GM21447 (cell line): ENCODE measurements at regions not wholly inside any gene's neighbourhood (a gene's known extent, or its start where the extent isn't known, plus 50 kb on each side); places are given as distances from the start of the nearest gene placed in this dataset.
"Not testable (repeated sequence)": the region's sequence is repeated elsewhere in the genome, so short reads cannot be mapped to it uniquely, and the experiment has no call there.

Source experiments
- ATAC-seq: cut with Tn5 transposase; IDR thresholded peaks from one replicate; pipeline ENCODE4 v1.9.1; 2021; ENCODE audit not compliant: unreplicated experiment

GRCh38 chr1:74818241-74818640, 85.3 kb downstream of the TYW3 start:
- no peak for ATAC-seq

GRCh38 chr1:74818661-74819456, 85.9 kb downstream of the TYW3 start:
- no peak for ATAC-seq

- ATAC-seq: no peak
Observed at GRCh38 chr1:74822851-74823401, 90.0 kb downstream of the TYW3 start.

GRCh38 chr1:74824497-74825107, 91.7 kb downstream of the TYW3 start:
- no peak for ATAC-seq

- no peak for ATAC-seq
Observed at GRCh38 chr1:74830766-74831165, 97.8 kb downstream of the TYW3 start.

GRCh38 chr1:74834261-74834660, 101.3 kb downstream of the TYW3 start:
- ATAC-seq: no peak

- ATAC-seq: no peak
Observed at GRCh38 chr1:74835051-74835450, 102.1 kb downstream of the TYW3 start.

- no peak for ATAC-seq
Observed at GRCh38 chr1:74842726-74843125, 109.8 kb downstream of the TYW3 start.

- ATAC-seq: no peak
Observed at GRCh38 chr1:74847715-74848114, 114.8 kb downstream of the TYW3 start.

GRCh38 chr1:74853756-74854155, 120.8 kb downstream of the TYW3 start:
- ATAC-seq: no peak

GRCh38 chr1:74856174-74856573, 123.2 kb downstream of the TYW3 start:
- no peak for ATAC-seq

GRCh38 chr1:74857676-74858075, 124.7 kb downstream of the TYW3 start:
- peak; percentile 32 for ATAC-seq

- peak; percentile 72 for ATAC-seq
Observed at GRCh38 chr1:74858136-74858535, 125.2 kb downstream of the TYW3 start.

- no peak for ATAC-seq
Observed at GRCh38 chr1:74861867-74862266, 128.9 kb downstream of the TYW3 start.

GRCh38 chr1:74869702-74870101, 136.8 kb downstream of the TYW3 start:
- no peak for ATAC-seq

- ATAC-seq: not testable (repeated sequence)
Observed at GRCh38 chr1:74877366-74877765, 144.4 kb downstream of the TYW3 start.

GRCh38 chr1:74895411-74895810, 162.5 kb downstream of the TYW3 start:
- ATAC-seq: no peak

- no peak for ATAC-seq
Observed at GRCh38 chr1:74908131-74908530, 175.2 kb downstream of the TYW3 start.

- no peak for ATAC-seq
Observed at GRCh38 chr1:74908797-74909196, 175.8 kb downstream of the TYW3 start.

- ATAC-seq: no peak
Observed at GRCh38 chr1:74913978-74914377, 181.0 kb downstream of the TYW3 start.

GRCh38 chr1:74933500-74933899, 200.5 kb downstream of the TYW3 start:
- ATAC-seq: no peak

GRCh38 chr1:74935446-74935845, 198.7 kb upstream of the LHX8 start:
- ATAC-seq: no peak
